Activated T-helper 1 cell treated with Interleukin-2 at 50 U/mL for 16 hours (primary cell): ENCODE measurements at regions not wholly inside any gene's neighbourhood (a gene's known extent, or its start where the extent isn't known, plus 50 kb on each side); places are given as distances from the start of the nearest gene placed in this dataset.

ENCODE experiments used
- DNase-seq: peaks from one replicate; pipeline ENCODE4 v3.0.0-alpha.2; 2020; ENCODE audit warnings: low read depth

DNA sequence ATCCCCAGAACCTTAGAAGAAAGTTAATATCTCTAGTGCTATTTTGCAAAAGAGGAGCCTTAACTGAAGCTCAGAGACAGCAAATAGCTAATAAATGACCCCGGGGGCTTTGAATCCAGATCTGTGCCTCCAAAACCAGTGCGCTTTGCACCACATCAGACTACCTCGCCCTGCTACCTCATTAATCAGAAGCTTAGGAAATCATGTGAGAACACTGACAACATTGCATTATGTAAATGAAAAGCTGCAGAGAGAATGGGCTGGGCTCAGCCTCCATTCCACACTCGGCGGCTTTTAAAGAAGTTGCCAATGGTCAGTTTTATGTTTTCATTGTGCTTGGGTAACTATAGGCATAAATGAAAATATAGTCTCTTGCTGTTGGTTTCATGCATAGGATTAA is 54.0 kb upstream of the STMND1 start:
- DNase-seq: no peak

- DNase-seq: no peak
Measured at GRCh38 chr6:17045581-17046322, 56.1 kb upstream of the STMND1 start.

GRCh38 chr6:17043148-17043522 is 58.7 kb upstream of the STMND1 start:
- DNase-seq: no peak

- DNase-seq: no peak
Measured at GRCh38 chr6:17042422-17043147, 59.3 kb upstream of the STMND1 start.

DNA sequence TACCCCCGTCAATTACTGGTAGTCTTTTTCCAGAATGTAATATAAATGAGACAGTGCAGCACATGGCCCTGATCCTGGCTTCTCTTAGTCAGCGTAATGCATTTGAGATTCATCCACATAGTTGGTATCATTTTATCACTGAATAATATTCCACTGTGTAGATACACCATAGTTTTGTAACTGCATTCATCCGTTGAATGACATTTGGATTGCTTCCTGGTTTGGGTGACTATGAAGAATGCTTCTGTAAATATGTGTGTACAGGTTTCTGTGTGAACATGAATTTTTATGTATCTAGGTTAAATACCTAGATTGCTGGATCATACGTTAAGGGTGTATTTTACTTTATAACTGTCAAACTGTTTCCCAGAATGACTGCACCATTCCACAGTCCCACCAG is 62.6 kb upstream of the STMND1 start:
- DNase-seq: no peak

- no peak for DNase-seq
Measured at GRCh38 chr6:17038316-17038715, 63.5 kb upstream of the STMND1 start.

GRCh38 chr6:17036065-17036393 is 65.8 kb upstream of the STMND1 start:
- DNase-seq: no peak

GRCh38 chr6:17035257-17036064 is 66.4 kb upstream of the STMND1 start:
- DNase-seq: no peak

- DNase-seq: no peak
Measured at GRCh38 chr6:17033746-17034145, 68.1 kb upstream of the STMND1 start.

- DNase-seq: no peak
Measured at GRCh38 chr6:17032988-17033634, 68.7 kb upstream of the STMND1 start.

DNA sequence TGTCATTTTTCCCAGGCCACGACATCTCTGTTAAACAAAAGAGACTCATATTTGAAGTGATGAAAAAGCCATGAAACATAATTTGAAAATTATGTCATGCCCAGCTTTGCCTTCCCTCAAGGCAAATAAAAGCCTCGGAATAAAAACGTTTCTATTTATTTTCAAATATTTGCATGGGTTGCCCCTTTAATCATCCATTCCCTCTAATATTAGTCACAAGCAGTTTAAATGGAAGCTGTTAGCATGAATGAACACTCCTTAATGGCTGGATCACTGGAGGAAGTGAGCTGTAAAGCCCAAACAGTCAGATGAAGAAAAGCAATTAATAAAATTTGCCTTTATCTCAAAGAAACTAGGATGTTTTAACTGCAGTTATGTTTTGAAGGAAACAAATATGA is 69.3 kb upstream of the STMND1 start:
- no peak for DNase-seq

DNA sequence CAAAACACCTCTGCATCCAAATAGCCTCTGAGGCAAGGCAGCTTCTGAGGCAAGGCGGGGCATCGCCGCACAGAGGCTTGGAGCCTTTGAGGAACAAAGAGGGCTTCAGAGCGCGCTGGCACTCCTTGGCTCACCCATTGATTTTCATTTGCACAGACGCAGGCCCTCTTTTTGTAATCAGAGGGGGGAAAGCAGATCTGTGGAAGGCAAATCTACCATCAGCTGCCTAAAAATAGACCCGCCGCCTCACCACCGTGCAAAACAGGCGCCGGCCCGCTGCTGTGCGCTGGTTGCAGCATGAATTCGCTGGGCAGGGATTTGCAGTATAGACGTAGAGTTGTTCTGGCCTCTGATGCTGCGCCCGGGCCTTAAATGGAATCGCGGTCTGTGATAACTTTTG is 69.9 kb upstream of the STMND1 start:
- DNase-seq: no peak

GRCh38 chr6:17027441-17027840 is 74.4 kb upstream of the STMND1 start:
- no peak for DNase-seq

DNA sequence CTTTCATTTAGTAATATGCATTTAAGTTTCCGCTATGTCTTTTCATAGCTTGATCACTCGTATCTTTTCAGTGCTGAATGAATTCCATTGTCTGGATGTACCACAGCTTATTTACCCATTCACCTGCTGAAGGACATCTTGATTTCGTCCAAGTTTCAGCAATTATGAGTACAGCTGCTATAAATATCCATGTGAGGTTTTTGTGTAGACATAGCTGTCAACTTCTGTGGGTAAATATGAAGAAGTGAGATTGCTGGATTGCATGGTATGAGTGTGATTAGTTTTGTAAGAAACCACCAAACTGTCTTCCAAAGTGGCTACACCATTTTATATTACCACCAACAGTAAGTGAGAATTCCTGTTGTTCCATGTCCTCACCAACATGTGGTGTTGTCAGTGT is 79.2 kb upstream of the STMND1 start:
- DNase-seq: no peak

DNA sequence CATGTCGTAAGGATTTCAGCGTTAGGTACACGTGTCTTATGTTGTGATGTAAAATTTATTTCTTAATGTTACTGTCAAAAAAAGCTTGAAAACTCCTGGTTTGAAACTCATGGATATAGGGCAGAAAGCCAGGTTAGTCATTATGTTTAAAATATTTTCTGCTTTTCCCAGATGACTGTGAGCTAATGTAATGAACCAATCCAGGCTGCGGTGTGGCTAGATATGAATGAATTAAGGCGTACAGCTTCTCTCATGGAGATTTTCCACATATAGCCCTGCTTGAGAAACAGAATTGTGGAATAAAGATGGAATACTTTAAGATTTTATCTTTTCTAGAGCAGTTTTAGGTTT is 80.3 kb upstream of the STMND1 start:
- DNase-seq: no peak

GRCh38 chr6:17020889-17021538 is 80.8 kb upstream of the STMND1 start:
- DNase-seq: no peak

GRCh38 chr6:17018425-17018824 is 83.4 kb upstream of the STMND1 start:
- DNase-seq: no peak

GRCh38 chr6:17017416-17017815 is 84.4 kb upstream of the STMND1 start:
- no peak for DNase-seq

- DNase-seq: peak; percentile 26
Measured at GRCh38 chr6:17015551-17016381, 86.1 kb upstream of the STMND1 start.

DNA sequence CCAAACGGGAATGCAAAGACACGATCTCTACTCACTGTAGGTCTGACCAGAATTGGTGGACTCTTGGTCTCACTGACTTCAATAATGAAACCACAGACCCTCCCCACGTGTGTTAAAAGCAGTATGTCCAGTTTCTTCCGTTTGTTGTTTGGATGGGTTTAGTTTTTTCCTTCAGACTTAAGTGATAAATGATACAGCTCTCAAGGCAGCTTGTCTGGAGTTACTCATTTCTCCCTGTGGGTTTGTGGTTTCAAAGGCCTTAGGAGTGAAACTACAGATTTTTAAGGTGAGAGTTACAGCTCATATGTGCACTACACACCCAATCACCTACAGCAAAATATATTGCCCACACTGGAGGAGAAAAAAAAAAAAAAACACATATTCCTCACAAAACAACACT is 86.7 kb upstream of the STMND1 start:
- no peak for DNase-seq

DNA sequence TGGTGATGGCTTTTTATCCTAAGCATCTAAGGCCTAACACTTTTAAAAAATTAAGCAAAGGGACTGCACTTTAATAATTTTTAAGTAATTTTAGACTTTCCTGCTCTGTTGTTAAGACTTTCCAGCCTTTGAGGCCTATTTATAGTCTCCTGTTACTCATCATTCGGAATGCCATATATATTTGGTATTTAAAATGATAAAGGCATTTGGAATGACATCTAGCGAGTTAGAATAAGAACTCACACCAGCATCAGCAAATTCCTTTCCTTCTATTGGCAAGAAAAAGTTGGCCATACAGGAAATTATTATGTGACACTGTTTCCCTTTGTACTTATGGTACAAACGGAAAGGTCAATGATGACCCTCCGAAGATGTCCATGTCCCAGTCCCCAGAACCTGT is 88.1 kb upstream of the STMND1 start:
- no peak for DNase-seq
